Sigmoid colon (tissue), 4 donors: ENCODE measurements at regions not wholly inside any gene's neighbourhood (a gene's known extent, or its start where the extent isn't known, plus 50 kb on each side); places are given as distances from the start of the nearest gene placed in this dataset.

ENCODE experiments used
- EP300 ChIP-seq, 4 donors: sonication (generic); formaldehyde crosslinking; IDR thresholded peaks; one replicate each; pipeline ENCODE4 v1.6.1; 2017; ENCODE audit warnings: antibody characterized with exemption in 4 of 4
- POLR2A ChIP-seq, 2 donors: fragments of 450-650 bp; IDR thresholded peaks; one replicate each; pipeline ENCODE4 v1.6.1; 2016; ENCODE audit warnings: antibody characterized with exemption in 2 of 2, mild to moderate bottlenecking in 2 of 2, moderate library complexity in 2 of 2

- TF ChIP-seq EP300 (IDR thresholded peaks at IDR 0.05), result no peak
- no peak for TF ChIP-seq POLR2A (IDR thresholded peaks at IDR 0.05)
Measured at GRCh38 chr20:3328501-3328900, 79.0 kb downstream of the DNAAF9 start.
